Tibial nerve (tissue), 4 donors: ENCODE measurements at regions not wholly inside any gene's neighbourhood (a gene's known extent, or its start where the extent isn't known, plus 50 kb on each side); places are given as distances from the start of the nearest gene placed in this dataset.

Experiments used
- EP300 ChIP-seq, 2 donors: sonication (generic); formaldehyde crosslinking; IDR thresholded peaks; one replicate each; pipeline ENCODE4 v1.6.1; 2017; ENCODE audit warnings: antibody characterized with exemption in 2 of 2, mild to moderate bottlenecking in 1 of 2
- POLR2A ChIP-seq, 2 donors: fragments of 450-650 bp; IDR thresholded peaks; one replicate each; pipeline ENCODE4 v1.6.1; 2017; ENCODE audit warnings: antibody characterized with exemption in 2 of 2, mild to moderate bottlenecking in 2 of 2, moderate library complexity in 2 of 2
- TF ChIP-seq, protein P1 (sequence below), 5 experiments: fragments of 200-600 bp in 3 of 5; fragments of 450-650 bp in 2 of 5; sonication (generic) in 3 of 5; IDR thresholded peaks; one replicate each; pipeline ENCODE4 v1.5.1; 2016 to 2019; ENCODE audit warnings: antibody characterized with exemption in 5 of 5, mild to moderate bottlenecking in 3 of 5, moderate library complexity in 2 of 5

DNA sequence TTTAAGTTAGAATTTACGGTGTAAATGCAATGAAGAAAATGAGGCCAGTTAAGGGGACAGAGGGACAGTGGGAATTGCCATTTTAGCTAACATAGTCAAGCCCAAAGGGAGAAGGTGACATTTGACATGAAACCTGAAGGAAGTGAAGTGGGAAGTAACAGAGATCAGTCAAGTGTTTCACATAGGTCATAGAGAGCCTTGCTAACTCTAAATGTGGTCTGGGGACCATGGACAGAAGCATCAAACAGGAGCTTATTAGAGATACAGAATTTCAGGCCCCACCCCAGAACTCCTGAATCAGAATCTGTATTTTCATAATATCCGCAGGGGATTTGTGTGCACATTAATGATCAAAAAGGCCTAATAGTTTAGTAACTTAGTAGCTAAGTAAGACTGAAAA, 393.7 kb downstream of the FRK start:
- TF ChIP-seq, protein P1, sequence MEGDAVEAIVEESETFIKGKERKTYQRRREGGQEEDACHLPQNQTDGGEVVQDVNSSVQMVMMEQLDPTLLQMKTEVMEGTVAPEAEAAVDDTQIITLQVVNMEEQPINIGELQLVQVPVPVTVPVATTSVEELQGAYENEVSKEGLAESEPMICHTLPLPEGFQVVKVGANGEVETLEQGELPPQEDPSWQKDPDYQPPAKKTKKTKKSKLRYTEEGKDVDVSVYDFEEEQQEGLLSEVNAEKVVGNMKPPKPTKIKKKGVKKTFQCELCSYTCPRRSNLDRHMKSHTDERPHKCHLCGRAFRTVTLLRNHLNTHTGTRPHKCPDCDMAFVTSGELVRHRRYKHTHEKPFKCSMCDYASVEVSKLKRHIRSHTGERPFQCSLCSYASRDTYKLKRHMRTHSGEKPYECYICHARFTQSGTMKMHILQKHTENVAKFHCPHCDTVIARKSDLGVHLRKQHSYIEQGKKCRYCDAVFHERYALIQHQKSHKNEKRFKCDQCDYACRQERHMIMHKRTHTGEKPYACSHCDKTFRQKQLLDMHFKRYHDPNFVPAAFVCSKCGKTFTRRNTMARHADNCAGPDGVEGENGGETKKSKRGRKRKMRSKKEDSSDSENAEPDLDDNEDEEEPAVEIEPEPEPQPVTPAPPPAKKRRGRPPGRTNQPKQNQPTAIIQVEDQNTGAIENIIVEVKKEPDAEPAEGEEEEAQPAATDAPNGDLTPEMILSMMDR (IDR thresholded peaks at IDR 0.05): no peak
- TF ChIP-seq POLR2A (IDR thresholded peaks at IDR 0.05) (no peak), EP300 (IDR thresholded peaks at IDR 0.05) (no peak)
